GM19395 (cell line): ENCODE measurements at regions not wholly inside any gene's neighbourhood (a gene's known extent, or its start where the extent isn't known, plus 50 kb on each side); places are given as distances from the start of the nearest gene placed in this dataset.

Experiments used
- ATAC-seq: cut with Tn5 transposase; IDR thresholded peaks from one replicate; pipeline ENCODE4 v1.9.1; 2021; ENCODE audit warnings: mild to moderate bottlenecking, moderate library complexity; ENCODE audit not compliant: unreplicated experiment

DNA sequence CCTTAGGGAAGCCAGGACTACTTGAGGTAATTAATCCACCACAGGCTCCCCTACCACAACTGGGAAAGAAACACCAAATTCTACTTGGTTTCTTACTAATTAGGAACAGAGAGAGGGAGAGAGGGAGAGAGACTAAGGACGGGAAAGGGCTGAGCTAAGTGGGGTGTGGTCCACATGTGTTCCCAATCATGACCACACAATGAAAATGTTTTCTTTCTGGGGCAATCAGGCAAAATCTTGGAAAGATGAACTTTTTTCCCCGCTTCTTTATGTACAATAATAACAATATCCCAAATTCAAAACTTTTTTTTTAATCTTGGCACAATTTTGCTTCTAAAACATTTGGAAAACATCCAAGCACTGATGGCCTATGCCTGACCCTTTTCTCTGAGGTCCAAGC lies 734.4 kb downstream of the MAFB start:
- ATAC-seq, result no peak

GRCh38 chr20:39946931-39947330 lies 742.1 kb downstream of the MAFB start:
- no peak for ATAC-seq

DNA sequence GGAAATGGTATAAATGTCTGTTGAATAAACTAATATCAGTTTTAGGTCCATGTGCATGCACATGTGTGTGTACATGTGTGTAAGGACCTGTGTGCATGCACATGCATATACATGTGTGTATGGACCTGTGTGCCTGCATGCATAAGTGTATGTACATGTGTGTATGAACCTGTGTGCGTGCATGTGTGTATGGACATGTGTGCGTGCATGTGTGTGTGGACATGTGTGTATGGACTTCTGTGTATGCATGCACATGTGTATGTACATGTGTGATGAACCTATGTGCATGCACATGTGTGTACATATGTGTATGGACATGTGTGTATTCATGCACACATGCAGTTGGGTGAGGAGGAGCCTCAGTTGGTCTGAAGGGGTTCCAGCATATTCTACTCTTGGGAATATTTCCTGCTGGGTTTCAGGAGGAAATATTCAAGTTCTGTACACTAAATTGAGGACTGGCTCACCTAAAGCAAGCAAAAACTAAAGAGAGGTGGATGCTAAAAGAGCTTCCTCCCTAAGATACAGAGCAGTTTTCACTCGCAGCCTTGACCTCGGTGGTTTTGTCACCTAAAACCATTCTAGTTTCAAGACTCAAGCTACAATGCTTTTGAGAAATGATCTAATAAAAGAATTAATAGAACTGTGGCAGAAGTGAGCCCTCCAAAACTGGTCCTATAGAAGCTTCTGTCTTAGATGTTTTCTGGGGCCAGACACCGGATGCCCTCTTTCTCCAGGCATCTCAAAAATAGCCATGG lies 742.8 kb downstream of the MAFB start:
- no peak for ATAC-seq

- no peak for ATAC-seq
These were observed 744.2 kb downstream of the MAFB start for GRCh38 chr20:39944861-39945260.

GRCh38 chr20:39943336-39943735 lies 745.7 kb downstream of the MAFB start:
- ATAC-seq, result no peak

DNA sequence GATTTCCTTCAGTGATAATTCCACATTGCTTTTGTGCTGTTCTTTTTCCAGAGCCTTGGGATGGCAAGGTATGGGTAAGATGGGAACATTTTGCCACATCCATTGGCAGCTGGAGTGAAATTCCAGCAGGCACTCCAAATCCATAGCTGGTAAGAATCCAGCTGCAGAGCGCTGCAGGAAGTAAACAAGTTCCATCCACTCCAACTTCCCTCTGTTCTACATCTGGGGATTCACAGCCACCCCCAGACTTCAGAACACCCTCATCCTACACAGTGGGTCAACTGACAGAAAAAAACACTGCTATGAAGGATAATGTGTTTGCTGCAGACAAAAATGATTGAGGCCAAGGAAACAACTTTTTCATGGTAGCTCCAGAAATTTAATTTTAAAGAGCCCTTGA lies 747.8 kb downstream of the MAFB start:
- no peak for ATAC-seq

DNA sequence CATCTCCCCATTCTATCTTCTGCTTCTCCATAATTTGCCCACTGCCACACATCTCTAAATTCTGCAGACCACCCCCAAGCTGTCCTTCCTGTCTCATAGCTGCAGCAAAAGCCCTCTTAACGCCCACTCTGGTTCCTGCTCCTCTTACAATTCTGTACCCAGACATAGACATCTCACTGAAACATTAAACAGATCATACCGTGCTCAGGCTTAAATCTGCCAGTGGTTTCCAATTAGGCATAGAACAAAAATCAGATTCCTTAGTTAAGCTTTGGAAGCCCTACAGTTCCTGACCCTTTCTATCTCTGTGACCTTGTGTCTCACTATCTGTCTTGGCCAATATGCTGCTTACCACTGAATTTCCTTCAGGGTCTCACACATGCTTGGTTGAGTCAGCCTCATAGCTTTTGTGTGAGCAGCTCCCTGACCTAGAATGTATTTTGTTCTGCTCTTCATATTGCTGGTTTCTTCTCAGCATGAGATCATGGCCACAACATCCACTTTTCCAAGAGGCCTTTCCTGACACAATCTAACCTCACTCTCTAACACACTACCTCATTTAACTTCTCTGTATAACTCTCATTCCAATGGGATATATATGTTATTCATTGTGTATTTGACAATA lies 749.7 kb downstream of the MAFB start:
- ATAC-seq, result no peak

GRCh38 chr20:39936401-39936800 lies 752.6 kb downstream of the MAFB start:
- no peak for ATAC-seq

DNA sequence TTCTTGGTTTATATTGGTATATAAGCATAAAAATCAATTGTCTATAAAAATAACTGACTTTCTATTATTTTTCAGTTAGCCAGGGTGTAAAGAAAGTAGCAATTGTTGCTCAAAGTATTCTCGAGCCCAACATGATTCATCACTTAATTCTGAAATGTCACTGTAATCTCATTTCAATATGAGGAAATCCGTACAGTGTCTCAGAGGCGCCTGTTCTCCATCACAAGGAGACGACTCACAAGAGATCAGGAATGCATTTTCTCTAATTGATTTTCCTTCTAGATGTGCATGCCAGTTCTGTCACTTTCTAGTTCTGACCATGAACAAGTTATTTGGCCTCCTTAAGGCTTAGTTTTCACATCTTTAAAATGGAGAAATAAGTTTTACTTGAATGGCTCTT lies 753.1 kb downstream of the MAFB start:
- ATAC-seq, result no peak

GRCh38 chr20:39916236-39916765 lies 772.7 kb downstream of the MAFB start:
- ATAC-seq, result no peak

- ATAC-seq, result no peak
These were observed 775.8 kb downstream of the MAFB start for GRCh38 chr20:39913274-39913673.

GRCh38 chr20:39911497-39911896 lies 777.5 kb downstream of the MAFB start:
- no peak for ATAC-seq

DNA sequence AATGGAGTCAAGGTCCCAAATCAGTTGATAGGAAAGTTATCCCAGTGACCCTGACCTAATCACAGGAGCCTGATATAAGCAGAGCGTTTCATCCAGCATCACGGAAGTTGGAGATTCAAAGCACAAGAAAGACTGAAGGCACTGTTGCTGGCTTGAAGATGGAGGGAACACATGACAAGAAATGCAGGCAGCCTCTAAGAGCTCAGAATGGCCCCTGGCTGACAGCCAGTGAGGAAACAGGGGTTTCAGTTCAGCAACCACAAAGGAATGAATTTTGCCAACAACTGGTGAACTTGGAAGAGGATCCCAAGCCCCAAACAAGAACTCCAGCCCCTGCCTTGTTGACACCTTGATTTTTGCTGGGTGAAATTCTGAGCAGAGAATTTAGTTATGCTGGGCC lies 778.5 kb downstream of the MAFB start:
- no peak for ATAC-seq

DNA sequence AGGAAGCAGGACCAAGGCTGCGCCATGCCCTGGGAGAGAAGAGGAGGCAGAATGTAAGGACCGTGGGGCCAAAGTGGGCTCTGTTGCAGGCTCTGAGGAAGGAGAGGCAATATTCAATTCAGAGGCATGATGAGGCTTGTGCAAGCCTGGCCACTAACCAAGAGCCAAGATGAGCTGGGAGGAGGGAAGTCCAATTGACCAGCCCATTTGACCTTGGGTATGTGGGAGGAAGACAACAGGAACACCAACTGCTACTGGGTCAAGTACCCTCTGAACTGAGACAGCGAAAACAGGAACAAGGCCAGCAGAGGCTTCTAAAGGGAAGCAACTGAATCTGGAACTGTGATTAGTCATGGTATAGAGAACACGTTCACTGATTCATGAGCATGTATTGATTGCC lies 779.6 kb downstream of the MAFB start:
- ATAC-seq, result no peak

DNA sequence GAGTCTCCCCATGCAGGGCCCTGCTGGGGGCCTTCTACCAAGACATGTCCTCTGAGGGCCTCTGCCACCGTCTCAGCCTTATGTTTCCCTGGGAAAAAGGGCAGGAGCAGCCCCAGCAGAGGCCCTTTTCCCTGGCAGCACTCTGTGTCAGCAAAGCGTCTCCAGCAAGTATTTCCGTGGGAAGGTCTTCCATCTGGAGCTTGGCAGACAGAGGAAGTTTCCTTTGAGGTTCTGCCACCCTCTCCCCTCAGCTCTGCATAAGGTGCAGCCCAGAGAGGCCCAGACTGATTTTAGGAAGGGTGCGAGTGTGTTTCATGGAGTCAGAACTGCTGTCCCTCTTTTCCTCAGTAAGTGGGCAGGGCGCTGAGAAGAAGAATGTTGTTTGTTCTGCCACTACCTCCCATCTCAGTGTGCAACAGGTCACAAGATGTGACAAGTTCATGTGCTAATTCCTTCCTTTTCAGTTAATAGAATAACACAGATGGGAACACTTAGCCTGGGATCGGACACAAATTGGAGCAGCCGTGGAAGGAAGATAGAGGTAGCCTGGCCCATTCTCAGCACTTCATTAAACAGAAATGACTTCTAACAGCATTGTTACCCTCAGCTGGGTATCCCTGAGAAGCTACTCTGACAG lies 784.4 kb downstream of the MAFB start:
- ATAC-seq, result no peak

- ATAC-seq, result no peak
These were observed 785.1 kb downstream of the MAFB start for GRCh38 chr20:39903806-39904465.

- ATAC-seq, result no peak
These were observed 789.2 kb downstream of the MAFB start for GRCh38 chr20:39899881-39900280.

GRCh38 chr20:39898467-39898852 lies 790.6 kb downstream of the MAFB start:
- ATAC-seq, result no peak

GRCh38 chr20:39897781-39898466 lies 791.1 kb downstream of the MAFB start:
- ATAC-seq, result no peak

DNA sequence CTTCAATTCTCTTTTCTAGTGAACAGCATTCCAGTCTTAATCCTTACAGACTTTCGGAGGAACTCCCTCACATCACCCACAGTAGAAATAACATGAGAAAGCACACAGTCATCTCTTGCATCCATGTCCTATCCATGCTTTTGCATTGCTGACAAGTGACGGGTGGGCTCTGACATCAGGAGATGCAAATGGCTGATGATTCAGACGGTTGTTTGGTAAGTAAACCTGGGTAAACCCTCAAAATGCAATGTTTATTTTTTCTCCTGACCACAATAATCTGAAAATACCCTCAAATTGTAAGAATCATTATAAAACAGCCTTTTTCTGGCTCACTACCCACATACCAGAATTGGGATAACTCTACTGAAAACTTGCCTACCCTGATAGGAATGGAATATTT lies 792.0 kb downstream of the MAFB start:
- ATAC-seq, result no peak

DNA sequence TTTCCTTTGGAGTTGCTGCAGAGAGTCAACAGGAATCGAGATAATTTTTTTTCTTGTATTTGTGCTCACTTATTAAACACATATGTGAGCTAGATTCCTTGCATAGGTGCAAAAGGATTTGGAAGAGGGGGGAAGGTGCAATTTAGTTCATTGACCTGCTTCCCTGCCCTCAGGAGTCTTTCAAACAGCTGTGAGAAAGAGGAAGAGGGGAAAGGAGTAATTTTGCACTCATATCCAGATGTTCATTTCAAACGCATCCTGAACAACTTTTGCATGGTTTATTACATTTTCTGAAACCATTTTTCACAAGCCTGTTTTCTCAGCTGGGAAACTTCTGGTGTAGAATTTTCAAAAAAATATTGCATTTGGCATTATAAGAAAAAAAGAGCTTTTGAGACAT lies 795.0 kb downstream of the MAFB start:
- no peak for ATAC-seq
